LNCAP (cell line): ENCODE measurements at regions not wholly inside any gene's neighbourhood (a gene's known extent, or its start where the extent isn't known, plus 50 kb on each side); places are given as distances from the start of the nearest gene placed in this dataset.

ENCODE experiments used
- TF ChIP-seq, protein P1 (sequence below): fragments of 450-650 bp; IDR thresholded peaks from 2 replicates; pipeline ENCODE4 v1.5.1; 2017; ENCODE audit warnings: mild to moderate bottlenecking

DNA sequence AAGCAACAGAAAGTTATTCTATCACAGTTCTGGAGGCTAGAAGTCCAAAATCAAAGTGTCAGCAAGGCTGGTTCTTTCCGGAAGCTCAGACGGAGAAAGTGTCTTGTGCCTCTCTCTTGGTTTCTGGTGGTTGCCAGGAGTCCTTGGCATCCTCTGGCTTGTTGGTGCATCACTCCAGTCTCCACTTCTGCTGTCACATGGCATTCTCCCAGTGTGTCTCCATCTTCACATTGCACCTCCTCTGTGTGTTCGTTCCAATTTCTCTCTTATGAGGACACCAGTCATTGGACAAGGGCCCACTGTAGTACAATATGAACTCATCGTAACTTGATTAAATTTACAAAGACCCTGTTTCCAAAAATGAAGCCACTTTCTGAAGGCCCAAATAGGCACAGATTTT lies 175.4 kb upstream of the ATP5MC3 start:
- TF ChIP-seq, protein P1, sequence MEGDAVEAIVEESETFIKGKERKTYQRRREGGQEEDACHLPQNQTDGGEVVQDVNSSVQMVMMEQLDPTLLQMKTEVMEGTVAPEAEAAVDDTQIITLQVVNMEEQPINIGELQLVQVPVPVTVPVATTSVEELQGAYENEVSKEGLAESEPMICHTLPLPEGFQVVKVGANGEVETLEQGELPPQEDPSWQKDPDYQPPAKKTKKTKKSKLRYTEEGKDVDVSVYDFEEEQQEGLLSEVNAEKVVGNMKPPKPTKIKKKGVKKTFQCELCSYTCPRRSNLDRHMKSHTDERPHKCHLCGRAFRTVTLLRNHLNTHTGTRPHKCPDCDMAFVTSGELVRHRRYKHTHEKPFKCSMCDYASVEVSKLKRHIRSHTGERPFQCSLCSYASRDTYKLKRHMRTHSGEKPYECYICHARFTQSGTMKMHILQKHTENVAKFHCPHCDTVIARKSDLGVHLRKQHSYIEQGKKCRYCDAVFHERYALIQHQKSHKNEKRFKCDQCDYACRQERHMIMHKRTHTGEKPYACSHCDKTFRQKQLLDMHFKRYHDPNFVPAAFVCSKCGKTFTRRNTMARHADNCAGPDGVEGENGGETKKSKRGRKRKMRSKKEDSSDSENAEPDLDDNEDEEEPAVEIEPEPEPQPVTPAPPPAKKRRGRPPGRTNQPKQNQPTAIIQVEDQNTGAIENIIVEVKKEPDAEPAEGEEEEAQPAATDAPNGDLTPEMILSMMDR, result no peak

DNA sequence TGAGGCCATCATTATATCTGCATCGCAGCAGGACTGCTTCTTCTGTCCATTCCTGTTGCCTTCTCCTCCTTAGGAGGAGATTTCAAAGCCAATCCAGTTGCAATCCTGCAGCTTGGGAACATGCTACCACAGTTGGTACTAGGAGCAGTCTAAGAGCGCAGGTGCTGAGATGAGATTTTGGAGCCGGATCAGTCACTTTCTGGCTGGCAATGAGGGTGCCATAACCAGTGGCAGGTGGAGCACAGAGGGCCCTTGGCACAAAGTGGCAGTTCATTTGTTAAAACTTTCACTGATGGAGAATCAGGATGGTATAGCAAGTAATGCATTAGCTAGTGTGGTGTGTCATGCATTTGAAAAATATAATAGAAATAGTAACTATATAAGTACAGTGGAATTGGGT lies 173.7 kb upstream of the ATP5MC3 start:
- TF ChIP-seq, protein P1, result no peak

DNA sequence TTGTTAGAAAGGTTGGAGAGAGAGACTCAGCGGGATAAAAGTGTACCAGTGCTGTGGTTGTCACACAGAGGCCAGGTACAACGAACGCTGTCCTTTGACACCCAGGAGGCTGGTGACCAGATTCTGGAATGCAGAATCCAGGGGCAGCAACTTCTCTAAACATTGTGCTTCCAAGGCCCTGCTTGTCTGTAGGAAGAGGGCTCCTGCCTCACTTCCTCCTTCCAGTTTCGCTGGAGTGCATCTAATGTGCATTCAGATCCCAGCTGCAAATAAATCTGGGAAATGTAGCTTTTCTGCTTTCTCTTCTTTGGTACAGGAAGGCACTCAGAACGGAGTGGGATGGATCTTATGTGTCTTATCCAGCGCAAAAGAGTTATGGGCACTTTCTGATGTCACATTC lies 171.8 kb upstream of the ATP5MC3 start:
- TF ChIP-seq, protein P1, result no peak

DNA sequence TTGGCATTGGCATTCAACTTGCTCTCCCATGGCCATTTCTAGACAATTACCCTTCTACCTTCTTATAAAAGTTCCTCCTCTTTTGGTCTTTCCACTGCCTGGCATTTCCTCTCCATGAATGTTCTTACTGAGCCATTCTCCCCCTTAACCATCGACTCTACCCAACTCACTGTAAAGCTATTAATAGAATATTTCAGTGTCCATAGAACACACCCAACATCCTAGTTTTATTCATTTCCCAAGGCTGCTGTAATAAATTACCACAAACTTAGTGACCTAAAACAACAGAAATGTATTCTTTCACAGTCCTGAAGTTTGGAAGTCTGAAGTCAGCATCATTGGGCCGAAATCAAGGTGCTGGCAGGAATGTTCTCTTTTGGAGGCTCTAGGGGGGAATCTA lies 170.0 kb upstream of the ATP5MC3 start:
- TF ChIP-seq, protein P1, result no peak

DNA sequence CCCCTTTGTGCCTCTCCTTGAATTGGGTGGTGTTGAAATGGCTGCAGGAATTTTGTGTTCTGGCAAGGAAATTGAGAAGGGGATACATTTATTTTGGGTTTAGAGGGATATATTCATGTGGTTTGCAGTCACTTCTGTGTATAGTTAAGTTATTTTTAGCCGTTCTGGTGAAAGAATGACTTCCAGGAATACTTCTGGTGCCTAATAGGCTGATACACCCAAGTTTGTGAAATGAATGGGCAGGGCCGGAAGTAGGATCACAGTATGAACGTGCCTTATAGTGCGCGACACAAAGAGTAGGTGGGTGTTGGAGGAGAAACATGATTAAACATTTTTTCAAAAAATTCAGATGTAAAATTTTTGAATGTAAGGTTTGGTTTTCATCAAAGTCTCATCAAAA lies 168.6 kb upstream of the ATP5MC3 start:
- TF ChIP-seq, protein P1, result no peak

DNA sequence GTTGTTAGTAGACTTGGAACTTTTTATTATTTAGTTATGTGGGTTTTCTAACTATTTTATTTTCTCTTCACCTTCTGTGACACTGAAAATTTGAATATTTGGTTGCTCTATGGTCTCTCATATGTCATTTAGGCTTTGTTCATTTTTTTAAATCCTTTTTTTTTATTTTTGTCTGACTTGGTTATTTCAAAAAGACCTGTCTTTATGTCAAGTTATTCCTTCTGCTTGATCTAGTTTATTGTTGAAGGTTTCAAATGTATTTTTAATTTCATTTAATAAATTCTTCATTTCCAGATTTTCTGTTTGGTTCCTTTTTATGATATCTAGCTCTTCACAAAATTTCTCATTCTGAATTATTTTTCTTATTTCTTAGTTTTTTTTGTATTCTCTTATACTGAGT lies 160.6 kb upstream of the ATP5MC3 start:
- TF ChIP-seq, protein P1, result no peak

DNA sequence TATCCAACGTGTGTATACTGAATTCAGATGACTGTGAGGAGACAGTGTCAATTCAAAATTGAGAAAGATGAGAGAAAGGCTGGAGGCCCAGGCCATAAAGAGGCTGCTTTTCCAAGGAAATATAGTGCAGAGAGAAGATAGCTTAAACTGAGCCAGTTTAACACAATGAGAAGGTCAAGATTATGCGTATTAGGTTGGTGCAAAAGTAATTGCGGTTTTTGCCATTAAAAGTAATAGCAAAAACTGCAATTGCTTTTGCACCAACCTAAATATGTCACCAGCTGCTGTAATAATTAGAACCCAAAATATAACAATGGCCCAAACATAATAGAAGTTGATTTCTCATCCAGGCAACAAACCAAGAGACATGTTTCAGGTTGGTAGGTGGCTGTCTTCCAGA lies 148.7 kb upstream of the ATP5MC3 start:
- TF ChIP-seq, protein P1, result no peak

DNA sequence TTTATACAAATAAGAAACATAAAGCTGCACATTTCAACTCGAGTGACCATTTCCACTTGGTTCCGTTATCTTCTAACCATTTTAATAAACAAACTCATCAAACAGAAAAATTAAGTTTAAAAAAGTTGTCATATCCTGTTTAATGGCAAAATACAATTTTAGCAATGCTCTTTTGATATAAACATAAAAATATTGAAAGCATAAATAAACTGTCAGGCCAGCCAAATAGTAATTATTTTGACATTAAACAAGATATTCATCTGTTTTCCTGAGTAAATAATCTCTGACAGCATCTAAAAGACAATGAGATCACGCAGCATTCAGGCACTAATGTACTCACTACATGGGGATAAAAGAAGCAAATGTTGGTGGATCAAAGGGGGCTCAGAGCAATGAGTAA lies 145.3 kb upstream of the ATP5MC3 start:
- TF ChIP-seq, protein P1, result no peak
